Skeletal muscle tissue (tissue), 3 donors: ENCODE measurements at regions not wholly inside any gene's neighbourhood (a gene's known extent, or its start where the extent isn't known, plus 50 kb on each side); places are given as distances from the start of the nearest gene placed in this dataset.
A peak's percentile ranks its signal among the peaks of the same experiment; 100 is the strongest.

Source experiments
- H3K27ac ChIP-seq: one replicate; pipeline ENCODE4 v1.7.0; 2013; ENCODE audit warnings: mild to moderate bottlenecking, low read depth, low read length, inconsistent platforms
- H3K27me3 ChIP-seq, 3 donors: one replicate each; pipeline ENCODE4 v1.7.0; 2013; ENCODE audit warnings: low read length in 3 of 3; ENCODE audit not compliant: control insufficient read depth in 3 of 3, insufficient read depth in 3 of 3
- H3K36me3 ChIP-seq, 3 donors: one replicate each; pipeline ENCODE4 v1.7.0; 2013; ENCODE audit warnings: low read length in 3 of 3; ENCODE audit not compliant: control insufficient read depth in 3 of 3, insufficient read depth in 3 of 3
- H3K4me1 ChIP-seq, 3 donors: one replicate each; pipeline ENCODE4 v1.7.0; 2013; ENCODE audit warnings: low read length in 3 of 3, mild to moderate bottlenecking in 3 of 3; ENCODE audit not compliant: control insufficient read depth in 3 of 3, insufficient read depth in 3 of 3
- H3K4me3 ChIP-seq, 3 donors: one replicate each; pipeline ENCODE4 v1.7.0; 2013; ENCODE audit warnings: low read length in 3 of 3
- H3K9ac ChIP-seq, 3 donors: one replicate each; pipeline ENCODE4 v1.7.0; 2013; ENCODE audit warnings: low read length in 3 of 3, mild to moderate bottlenecking in 3 of 3, moderate library complexity in 2 of 3, low read depth in 1 of 3
- H3K9me3 ChIP-seq, 3 donors: one replicate each; pipeline ENCODE4 v1.7.0; 2013; ENCODE audit warnings: low read length in 3 of 3; ENCODE audit not compliant: control insufficient read depth in 3 of 3
- donor health status: Osteomylitis.

GRCh38 chr2:41924709-41925408 is 123.0 kb upstream of the PKDCC start:
- Histone ChIP-seq H3K27me3 (no peaks in the 10 kb centered on the region), H3K27ac (peak overlapping the region; percentile 95), H3K9ac (no peak overlapping the region), H3K4me3 (no peak overlapping the region), H3K9me3 (no peaks in the 10 kb centered on the region), H3K36me3 (no peaks in the 10 kb centered on the region), H3K4me1 (peaks cover 54 to 76% (median 66%) of the 10 kb centered on the region in 3 donors)

- peak overlapping the region in 1 of 3 donors; percentile 60 for H3K9ac ChIP-seq
- peaks cover 58 to 79% (median 70%) of the 10 kb centered on the region in 3 donors for H3K4me1 ChIP-seq
- H3K27ac ChIP-seq: peak overlapping the region; percentile 95
- H3K9me3 ChIP-seq: no peaks in the 10 kb centered on the region
- no peaks in the 10 kb centered on the region for H3K36me3 ChIP-seq
- no peak overlapping the region for H3K4me3 ChIP-seq
- H3K27me3 ChIP-seq: no peaks in the 10 kb centered on the region
Measured at GRCh38 chr2:41925712-41926111, 122.1 kb upstream of the PKDCC start.

GRCh38 chr2:41926614-41927580 is 120.9 kb upstream of the PKDCC start:
- Histone ChIP-seq H3K27ac (peak overlapping the region; percentile 95), H3K4me1 (peaks cover 69 to 80% (median 77%) of the 10 kb centered on the region in 3 donors), H3K27me3 (no peaks in the 10 kb centered on the region), H3K4me3 (peak overlapping the region in 2 of 3 donors; percentile 1 to 17), H3K36me3 (no peaks in the 10 kb centered on the region), H3K9ac (peak overlapping the region; percentile 39 to 70 (median 54)), H3K9me3 (no peaks in the 10 kb centered on the region)

- H3K4me1 ChIP-seq: peaks cover 71 to 80% (median 80%) of the 10 kb centered on the region in 3 donors
- no peaks in the 10 kb centered on the region for H3K27me3 ChIP-seq
- peak overlapping the region in 1 of 3 donors; percentile 6 for H3K4me3 ChIP-seq
- H3K36me3 ChIP-seq: no peaks in the 10 kb centered on the region
- H3K27ac ChIP-seq: peak overlapping the region; percentile 95
- H3K9ac ChIP-seq: peak overlapping the region in 2 of 3 donors; percentile 46 to 70
- no peaks in the 10 kb centered on the region for H3K9me3 ChIP-seq
Measured at GRCh38 chr2:41927581-41928264, 120.1 kb upstream of the PKDCC start.

GRCh38 chr2:41928526-41928925 is 119.3 kb upstream of the PKDCC start:
- Histone ChIP-seq H3K9ac (no peak overlapping the region), H3K9me3 (no peaks in the 10 kb centered on the region), H3K36me3 (no peaks in the 10 kb centered on the region), H3K4me3 (no peak overlapping the region), H3K27me3 (no peaks in the 10 kb centered on the region), H3K27ac (peak overlapping the region; percentile 26), H3K4me1 (peaks cover 73 to 80% (median 77%) of the 10 kb centered on the region in 3 donors)

- Histone ChIP-seq H3K9ac (no peak overlapping the region), H3K36me3 (no peaks in the 10 kb centered on the region), H3K27ac (peak overlapping the region; percentile 78), H3K9me3 (no peaks in the 10 kb centered on the region), H3K4me3 (no peak overlapping the region), H3K4me1 (peaks cover 66 to 72% (median 66%) of the 10 kb centered on the region in 3 donors), H3K27me3 (no peaks in the 10 kb centered on the region)
Measured at GRCh38 chr2:41930807-41931566, 116.8 kb upstream of the PKDCC start.

- H3K9me3 ChIP-seq: no peaks in the 10 kb centered on the region
- peak overlapping the region in 1 of 3 donors; percentile 48 for H3K9ac ChIP-seq
- H3K27me3 ChIP-seq: no peaks in the 10 kb centered on the region
- H3K27ac ChIP-seq: peak overlapping the region; percentile 78
- peak overlapping the region; percentile 30 to 50 (median 38) for H3K4me3 ChIP-seq
- H3K36me3 ChIP-seq: no peaks in the 10 kb centered on the region
- H3K4me1 ChIP-seq: peaks cover 55 to 60% (median 59%) of the 10 kb centered on the region in 3 donors
Measured at GRCh38 chr2:41932241-41933045, 115.4 kb upstream of the PKDCC start.

GRCh38 chr2:41933046-41933420 is 114.8 kb upstream of the PKDCC start:
- H3K27me3 ChIP-seq: no peaks in the 10 kb centered on the region
- no peak overlapping the region for H3K9ac ChIP-seq
- peaks cover 52 to 57% (median 53%) of the 10 kb centered on the region in 3 donors for H3K4me1 ChIP-seq
- no peaks in the 10 kb centered on the region for H3K36me3 ChIP-seq
- peak overlapping the region in 2 of 3 donors; percentile 38 to 50 for H3K4me3 ChIP-seq
- peak overlapping the region; percentile 78 for H3K27ac ChIP-seq
- no peaks in the 10 kb centered on the region for H3K9me3 ChIP-seq
